NCI-H2081 (cell line): ENCODE measurements at regions not wholly inside any gene's neighbourhood (a gene's known extent, or its start where the extent isn't known, plus 50 kb on each side); places are given as distances from the start of the nearest gene placed in this dataset.
A peak's percentile ranks its signal among the peaks of the same experiment; 100 is the strongest.
"Not testable (repeated sequence)": the region's sequence is repeated elsewhere in the genome, so short reads cannot be mapped to it uniquely, and the experiment has no call there.

Experiments used
- DNase-seq, 2 experiments: peaks; one replicate each; lab custom pipeline; 2025; lab: John Stamatoyannopoulos, UW

- peak in 1 of 2 experiments; percentile 7 for DNase-seq
Observed at GRCh38 chr4:56575820-56576429, 70.3 kb downstream of the ARL9 start.

- DNase-seq = not testable (repeated sequence)
Observed at GRCh38 chr4:56592417-56592816, 86.8 kb downstream of the ARL9 start.
